ENCODE measurements at regions not wholly inside any gene's neighbourhood (a gene's known extent, or its start where the extent isn't known, plus 50 kb on each side); places are given as distances from the start of the nearest gene placed in this dataset.

DNA sequence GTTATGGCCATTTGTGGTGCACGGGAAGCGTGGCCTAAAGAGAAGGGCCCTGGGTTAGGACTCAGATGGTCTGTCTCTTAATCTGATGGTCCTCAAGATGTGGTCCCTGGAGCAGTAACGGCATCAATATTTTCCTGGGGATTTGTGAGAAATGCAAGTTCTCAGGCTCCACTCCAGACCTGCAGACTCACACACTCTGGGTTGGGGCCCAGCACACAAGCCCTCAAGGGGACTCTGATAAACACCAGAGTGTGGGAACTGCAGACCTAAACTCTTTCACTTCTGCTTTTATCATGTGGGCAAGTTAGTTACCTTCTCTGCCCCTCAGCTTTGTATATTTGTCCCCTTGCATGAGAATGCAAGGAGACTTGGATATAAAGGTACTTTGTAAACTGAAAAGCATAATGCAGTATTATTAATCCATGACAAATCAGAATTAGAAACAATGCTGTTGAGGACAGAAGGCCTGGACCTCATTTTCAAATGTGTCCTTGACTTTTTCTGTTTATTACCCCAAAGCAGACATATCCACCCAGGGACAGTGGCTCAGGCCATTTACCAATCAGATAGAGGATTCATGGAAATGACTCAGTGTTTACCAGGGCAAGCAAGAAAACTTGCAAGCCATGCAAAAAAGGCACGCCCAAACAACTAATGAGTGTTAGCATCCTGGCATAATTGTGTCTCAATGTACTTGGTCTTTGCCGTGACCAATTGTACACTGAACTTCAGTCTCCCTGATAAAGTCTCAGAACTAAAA is 157.0 kb downstream of the ASCL1 start:
- no peak for TF ChIP-seq CTCF (IDR thresholded peaks at IDR 0.05; ENCODE audit: borderline replicate concordance)
- H3K27ac ChIP-seq (replicated peaks) = no peak overlapping the region
- intact Hi-C loops (cut with micrococcal nuclease) = no loop called here
- H3K4me1 ChIP-seq = no peaks in the 10 kb centered on the region
- H3K9me3 ChIP-seq (replicated peaks) = no peaks in the 10 kb centered on the region
- no peak overlapping the region for H3K4me3 ChIP-seq
- no peaks in the 10 kb centered on the region for H3K36me3 ChIP-seq
- H3K27me3 ChIP-seq (ENCODE audit: low read depth) = no peaks in the 10 kb centered on the region
- DNase-seq = no peak

- Histone ChIP-seq H3K27ac (replicated peaks) (no peak overlapping the region), H3K36me3 (no peaks in the 10 kb centered on the region), H3K4me3 (no peak overlapping the region), H3K4me1 (no peaks in the 10 kb centered on the region), H3K9me3 (replicated peaks) (peaks cover 19% of the 10 kb centered on the region), H3K27me3 (ENCODE audit: low read depth) (no peaks in the 10 kb centered on the region)
- TF ChIP-seq CTCF (IDR thresholded peaks at IDR 0.05; ENCODE audit: borderline replicate concordance) = no peak
- no peak for DNase-seq
- intact Hi-C loops (cut with micrococcal nuclease) = no loop called here
Measured at GRCh38 chr12:103128862-103129501, 171.5 kb downstream of the ASCL1 start.

- Histone ChIP-seq H3K27me3 (ENCODE audit: low read depth) (no peaks in the 10 kb centered on the region), H3K4me3 (no peak overlapping the region), H3K36me3 (no peaks in the 10 kb centered on the region), H3K4me1 (no peaks in the 10 kb centered on the region), H3K9me3 (replicated peaks) (peaks cover 34% of the 10 kb centered on the region), H3K27ac (replicated peaks) (no peak overlapping the region)
- intact Hi-C loops (cut with micrococcal nuclease) = no loop called here
- no peak for TF ChIP-seq CTCF (IDR thresholded peaks at IDR 0.05; ENCODE audit: borderline replicate concordance)
- DNase-seq = no peak
Measured at GRCh38 chr12:103130564-103130963, 173.1 kb downstream of the ASCL1 start.

GRCh38 chr12:103138538-103138937 is 181.1 kb downstream of the ASCL1 start:
- Histone ChIP-seq H3K27me3 (ENCODE audit: low read depth) (no peaks in the 10 kb centered on the region), H3K36me3 (no peaks in the 10 kb centered on the region), H3K9me3 (replicated peaks) (peaks cover 26% of the 10 kb centered on the region), H3K4me1 (no peaks in the 10 kb centered on the region), H3K27ac (replicated peaks) (no peak overlapping the region), H3K4me3 (no peak overlapping the region)
- no peak for DNase-seq
- no peak for TF ChIP-seq CTCF (IDR thresholded peaks at IDR 0.05; ENCODE audit: borderline replicate concordance)
- intact Hi-C loops (cut with micrococcal nuclease) = no loop called here

- no peaks in the 10 kb centered on the region for H3K27me3 ChIP-seq (ENCODE audit: low read depth)
- H3K9me3 ChIP-seq (replicated peaks) = peaks cover 18% of the 10 kb centered on the region
- no peak overlapping the region for H3K4me3 ChIP-seq
- no peak for TF ChIP-seq CTCF (IDR thresholded peaks at IDR 0.05; ENCODE audit: borderline replicate concordance)
- no peak overlapping the region for H3K27ac ChIP-seq (replicated peaks)
- no peaks in the 10 kb centered on the region for H3K36me3 ChIP-seq
- no peaks in the 10 kb centered on the region for H3K4me1 ChIP-seq
- no peak for DNase-seq
- intact Hi-C loops (cut with micrococcal nuclease) = no loop called here
Measured at GRCh38 chr12:103139876-103140275, 182.4 kb downstream of the ASCL1 start.
